Esophagus squamous epithelium (tissue), 4 donors: ENCODE measurements at regions not wholly inside any gene's neighbourhood (a gene's known extent, or its start where the extent isn't known, plus 50 kb on each side); places are given as distances from the start of the nearest gene placed in this dataset.

Source experiments
- CTCF ChIP-seq, 6 experiments: fragments of 450-650 bp in 4 of 6; fragments of 200-600 bp in 2 of 6; sonication (generic) in 2 of 6; IDR thresholded peaks; one replicate each; pipeline ENCODE4 v1.5.1; 2016 to 2019; ENCODE audit warnings: antibody characterized with exemption in 6 of 6, mild to moderate bottlenecking in 4 of 6, moderate library complexity in 4 of 6
- POLR2A ChIP-seq, 4 donors: fragments of 450-650 bp; IDR thresholded peaks; one replicate each; pipeline ENCODE4 v1.6.1; 2017; ENCODE audit warnings: antibody characterized with exemption in 4 of 4, mild to moderate bottlenecking in 4 of 4, moderate library complexity in 3 of 4

DNA sequence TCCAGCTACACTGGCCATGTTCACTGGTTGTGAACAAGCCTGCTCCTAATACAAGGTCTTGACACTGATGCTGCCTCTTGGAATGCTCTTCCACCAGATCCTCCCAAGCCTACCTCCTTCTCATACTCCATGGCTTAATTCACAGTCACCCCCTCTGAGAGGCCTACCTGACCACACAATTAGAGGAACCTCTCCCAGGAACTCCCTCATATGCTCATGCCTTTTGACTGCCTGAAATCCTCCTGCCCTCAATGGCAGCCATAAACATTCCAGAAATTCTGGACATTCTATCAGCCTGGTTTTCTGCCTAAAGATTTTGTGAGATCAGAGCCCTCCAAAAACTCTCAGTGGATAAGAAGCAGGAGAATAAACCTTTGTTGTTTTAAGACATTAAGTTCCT, 340.2 kb downstream of the C12orf75 start:
- no peak for TF ChIP-seq CTCF (IDR thresholded peaks at IDR 0.05)
- no peak for TF ChIP-seq POLR2A (IDR thresholded peaks at IDR 0.05)
